ENCODE measurements at regions not wholly inside any gene's neighbourhood (a gene's known extent, or its start where the extent isn't known, plus 50 kb on each side); places are given as distances from the start of the nearest gene placed in this dataset.
A peak's percentile ranks its signal among the peaks of the same experiment; 100 is the strongest.

DNA sequence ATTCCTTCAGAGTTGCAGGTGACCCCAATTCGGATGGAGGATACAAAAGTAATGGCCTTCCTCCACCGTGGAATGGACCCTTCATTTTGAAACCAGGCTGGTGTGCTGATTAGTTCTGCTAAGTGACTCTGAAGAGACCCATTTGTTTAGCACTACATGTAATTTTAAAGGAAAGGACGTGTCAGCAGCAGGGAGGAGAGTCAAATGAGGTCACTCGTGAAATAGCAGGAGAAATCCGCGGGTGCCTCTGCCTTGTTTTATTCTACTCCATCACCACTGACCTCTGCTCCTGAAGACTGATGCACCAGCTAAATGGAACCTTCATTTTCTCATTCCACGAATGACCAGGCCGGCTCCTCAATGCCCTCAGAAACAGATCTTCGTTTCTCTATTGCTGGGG lies 589.2 kb downstream of the CDH11 start:
- no peak for DNase-seq

DNA sequence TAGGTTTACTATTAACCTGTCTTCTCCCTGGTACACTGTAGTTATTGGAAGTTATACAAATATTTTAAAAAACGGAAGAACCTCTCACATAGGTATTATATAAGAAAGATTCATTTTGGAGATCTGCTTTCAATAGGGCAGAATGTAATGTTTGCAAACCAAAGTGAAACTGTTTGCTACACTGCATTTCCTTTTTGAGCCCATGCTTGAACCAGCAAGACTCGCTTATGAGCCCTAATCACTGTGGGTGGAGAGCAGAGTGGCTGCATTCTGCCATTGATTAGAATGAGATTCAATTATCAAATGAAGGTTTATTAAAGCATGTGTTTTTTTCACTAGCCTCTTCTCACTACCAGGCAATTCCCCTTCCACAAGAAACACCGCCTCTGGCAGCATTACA lies 589.7 kb downstream of the CDH11 start:
- DNase-seq = peak; percentile 50

DNA sequence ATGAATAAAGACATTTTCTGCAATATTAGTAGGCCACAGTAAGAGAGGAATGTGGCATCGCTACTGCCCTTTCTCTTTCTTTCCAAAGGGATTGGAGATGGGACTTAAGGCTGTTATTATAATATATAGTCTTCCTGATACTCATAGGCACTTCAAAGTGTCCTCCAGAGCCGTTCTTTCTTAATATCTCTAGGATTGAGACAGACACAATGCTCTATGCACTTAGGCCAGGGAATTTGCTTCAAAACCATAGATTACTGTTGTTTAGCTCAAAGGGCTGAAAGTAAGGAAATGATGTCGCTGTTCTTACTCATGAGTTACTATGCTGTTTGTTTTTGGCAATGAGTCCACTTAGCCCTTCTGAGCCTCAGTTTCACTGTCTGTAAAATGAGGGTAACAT lies 590.5 kb downstream of the CDH11 start:
- DNase-seq = no peak

DNA sequence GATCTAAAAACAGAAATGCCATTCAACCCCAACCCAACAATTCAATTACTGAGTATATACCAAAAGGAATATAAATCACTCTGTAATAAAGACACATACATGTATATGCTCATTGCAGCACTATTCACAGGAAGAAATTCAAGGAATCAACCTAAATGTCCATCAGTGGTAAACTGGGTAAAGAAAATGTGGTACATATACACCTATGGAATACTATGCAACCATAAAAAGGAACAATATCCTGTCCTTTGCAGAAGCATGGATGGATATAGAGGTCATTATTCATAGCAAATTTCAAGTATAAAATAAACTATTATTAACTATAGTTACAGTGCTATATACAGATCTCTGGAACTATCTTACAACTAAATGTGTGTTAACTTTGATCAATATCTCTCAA lies 599.3 kb downstream of the CDH11 start:
- no peak for DNase-seq

DNA sequence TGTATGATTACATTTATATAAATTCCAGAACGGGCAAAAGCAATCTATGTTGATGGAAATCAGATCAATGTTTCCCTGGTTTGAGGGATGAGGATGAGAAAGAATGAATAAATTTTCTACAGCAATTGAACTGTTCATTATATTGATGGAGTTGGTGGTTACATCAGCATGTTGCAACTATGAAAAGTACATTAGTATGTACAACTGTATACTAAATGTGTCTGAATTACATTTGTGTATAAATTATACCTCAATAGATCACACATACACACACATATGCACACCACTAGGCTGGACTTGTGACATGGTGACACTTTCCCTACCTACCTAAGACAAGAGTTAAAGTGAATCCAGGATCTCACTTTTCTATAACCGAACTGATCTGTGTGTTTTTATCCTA lies 608.0 kb downstream of the CDH11 start:
- no peak for DNase-seq

DNA sequence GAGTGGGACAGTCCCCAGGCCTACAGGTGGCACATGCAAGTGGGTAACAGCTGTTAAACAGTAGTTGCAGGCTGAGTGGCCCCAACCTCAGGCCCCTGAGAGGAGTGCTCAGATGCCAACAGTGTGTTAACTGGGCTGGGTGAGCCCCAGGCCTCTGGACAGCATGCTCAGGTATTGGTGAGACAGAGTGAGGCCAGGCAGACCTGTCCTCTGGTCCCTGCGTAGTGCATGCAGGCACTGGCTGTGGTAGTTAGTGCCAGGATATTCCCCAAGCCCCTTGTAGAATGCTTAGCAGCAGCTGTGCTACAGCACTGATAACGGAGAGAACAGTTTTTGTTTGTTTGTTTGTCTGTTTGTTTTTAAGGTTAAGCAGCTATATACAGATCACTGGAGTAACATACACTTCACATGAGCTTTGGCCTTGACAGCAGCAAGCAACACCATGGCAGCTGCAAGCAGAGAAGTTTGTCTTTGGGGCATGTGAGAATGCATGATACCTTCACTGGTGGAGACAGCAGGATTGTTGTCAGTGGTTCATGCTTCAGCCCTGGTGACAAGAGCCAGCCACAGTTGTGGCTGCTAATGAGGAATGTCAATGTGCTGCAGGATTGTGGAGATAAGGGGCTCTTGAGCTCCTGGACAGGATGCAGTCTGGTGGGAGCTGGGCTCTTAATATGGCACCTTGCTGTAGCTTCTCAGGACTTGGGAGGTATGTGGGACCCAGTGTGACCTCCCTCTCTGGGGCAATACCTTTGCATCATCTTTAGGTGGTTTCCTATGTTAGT lies 614.4 kb downstream of the CDH11 start:
- DNase-seq = no peak

DNA sequence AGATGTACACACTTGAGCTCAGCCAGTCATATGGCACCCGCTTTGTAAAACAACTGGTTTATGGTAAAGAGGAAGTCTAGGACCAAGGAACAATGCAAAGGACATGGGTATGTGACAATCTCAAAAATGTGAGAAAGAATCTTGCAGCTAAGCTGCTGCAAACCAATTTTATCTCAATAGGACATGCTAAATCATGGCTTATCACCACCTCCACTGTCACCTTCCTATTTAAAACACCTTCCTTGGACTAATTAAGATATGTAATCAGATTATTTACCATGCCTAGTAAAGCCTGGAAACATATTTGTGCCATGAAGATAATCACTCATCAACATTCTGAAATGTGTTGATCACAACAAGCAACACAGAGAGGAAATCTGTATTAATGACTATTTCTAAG lies 622.7 kb downstream of the CDH11 start:
- no peak for DNase-seq

DNA sequence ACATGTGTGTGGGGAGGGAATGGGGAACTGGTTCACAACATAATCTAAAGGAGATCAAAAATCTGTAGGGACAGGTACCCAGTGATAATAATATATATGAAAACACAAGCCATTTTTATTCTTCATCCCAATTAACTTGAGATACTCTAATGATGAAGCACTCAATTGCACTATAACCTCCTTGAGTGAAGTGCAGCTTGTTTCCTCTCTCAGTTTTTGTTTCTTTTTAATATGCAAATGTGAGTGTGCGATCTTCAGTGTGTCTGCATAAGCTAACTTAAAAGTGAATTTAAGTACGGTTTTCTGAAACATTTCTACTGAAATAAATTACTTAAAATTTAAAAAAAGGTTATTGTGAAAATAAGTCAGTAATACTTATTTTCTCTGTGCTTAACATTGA lies 623.5 kb downstream of the CDH11 start:
- no peak for DNase-seq

DNA sequence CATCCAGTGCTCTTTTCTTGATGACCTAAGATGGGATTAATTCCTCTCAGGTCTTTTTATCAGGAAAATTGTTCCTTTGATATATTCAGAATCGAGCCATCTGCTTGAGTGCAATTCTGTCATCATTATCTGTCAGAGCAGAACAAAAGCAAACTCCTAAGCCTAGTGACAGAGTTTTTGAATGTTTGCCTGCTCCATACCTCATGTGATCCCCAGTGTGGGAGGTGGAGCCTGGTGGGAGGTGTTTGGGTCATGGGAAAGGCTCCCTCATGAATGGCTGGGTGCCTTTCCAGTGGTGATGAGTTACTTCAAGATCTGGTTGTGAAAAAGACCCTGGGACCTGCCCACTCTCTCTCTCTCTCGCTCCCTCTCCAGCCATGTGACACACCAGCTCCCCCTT lies 628.2 kb downstream of the CDH11 start:
- DNase-seq = no peak

DNA sequence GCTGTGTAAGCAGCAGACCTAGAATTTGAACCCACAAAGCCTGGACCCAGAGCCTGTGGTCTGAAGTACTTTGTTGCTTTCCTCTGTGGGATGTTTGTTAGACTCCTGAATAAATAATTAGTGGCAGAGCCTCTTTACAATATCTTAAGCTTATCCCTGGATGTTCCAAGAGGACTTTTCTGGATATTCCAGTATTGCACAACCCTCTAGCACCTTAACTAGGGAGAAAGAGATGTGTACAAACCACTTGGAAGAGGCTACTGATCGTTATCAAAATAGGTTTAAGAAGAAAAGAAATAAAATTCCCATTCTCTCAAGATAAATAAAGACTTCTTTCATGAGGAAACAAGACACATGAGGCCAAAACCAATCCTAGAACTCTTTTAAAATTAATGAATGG lies 632.4 kb downstream of the CDH11 start:
- no peak for DNase-seq

DNA sequence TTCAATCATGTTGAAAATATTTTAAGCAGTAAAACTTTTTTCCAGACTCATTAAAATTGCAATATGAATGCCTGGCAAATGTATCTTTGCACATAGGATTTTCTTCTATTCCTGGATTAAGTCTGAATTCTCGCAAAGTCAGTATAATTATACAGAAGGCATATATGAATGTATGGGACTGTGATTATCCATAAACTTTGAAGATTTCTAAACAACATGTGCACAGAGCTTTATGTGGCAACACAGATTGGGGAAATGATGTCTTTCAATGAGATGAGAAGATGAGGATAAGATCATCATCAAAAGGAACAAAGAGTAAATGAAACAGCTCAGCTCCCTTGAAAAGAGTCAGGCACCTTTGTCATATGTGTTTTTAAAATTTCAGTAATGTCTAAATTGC lies 635.3 kb downstream of the CDH11 start:
- DNase-seq = no peak

DNA sequence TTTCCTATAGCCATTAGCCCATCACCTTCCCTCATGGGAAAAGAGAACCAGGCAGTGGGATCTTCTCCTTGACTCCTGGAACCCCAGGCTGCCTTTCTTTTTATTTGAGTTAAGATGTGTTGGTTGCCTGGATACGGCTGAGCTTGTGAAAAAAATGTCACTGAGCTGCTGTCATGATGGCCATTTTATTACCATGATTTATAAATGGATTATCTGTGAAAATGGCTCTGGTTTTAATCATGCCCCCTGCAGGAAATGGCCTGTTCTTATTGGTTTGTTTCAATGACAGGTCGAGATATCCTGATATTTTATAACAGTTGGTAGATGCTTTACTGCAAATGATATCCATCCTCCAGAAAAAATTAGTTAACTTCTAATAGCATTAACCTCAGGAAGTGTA lies 640.4 kb downstream of the CDH11 start:
- DNase-seq = no peak

DNA sequence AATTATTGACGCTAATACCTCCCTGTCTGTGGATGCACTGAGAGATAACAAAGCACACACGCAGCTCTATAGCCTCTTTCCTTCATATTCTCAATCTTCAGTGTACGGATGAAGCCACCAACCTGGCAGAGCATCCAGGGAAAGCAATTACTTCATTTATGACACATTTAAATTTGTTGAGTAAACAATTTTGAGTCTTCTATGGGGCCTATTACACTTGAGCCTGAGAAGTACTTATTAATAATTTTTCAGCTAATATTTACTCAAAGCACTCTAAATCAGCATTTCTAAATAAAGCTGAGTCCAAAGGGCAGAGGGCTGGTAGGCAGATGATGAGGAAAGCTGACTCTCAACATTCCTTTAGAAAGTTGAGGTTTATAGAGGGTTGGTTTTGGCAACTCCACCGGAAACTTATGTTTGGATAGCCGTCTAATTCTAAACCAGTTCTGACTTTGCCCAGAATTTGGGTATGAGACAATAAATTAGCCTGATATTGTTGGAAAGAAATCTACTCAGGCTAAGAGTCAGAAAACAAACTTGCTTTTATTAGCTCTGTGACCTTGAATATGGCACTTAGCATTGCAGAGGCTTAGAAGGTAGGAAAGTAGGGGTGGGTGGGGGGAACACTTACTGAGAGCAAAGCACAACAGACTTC lies 643.5 kb downstream of the CDH11 start:
- peak; percentile 75 for DNase-seq

DNA sequence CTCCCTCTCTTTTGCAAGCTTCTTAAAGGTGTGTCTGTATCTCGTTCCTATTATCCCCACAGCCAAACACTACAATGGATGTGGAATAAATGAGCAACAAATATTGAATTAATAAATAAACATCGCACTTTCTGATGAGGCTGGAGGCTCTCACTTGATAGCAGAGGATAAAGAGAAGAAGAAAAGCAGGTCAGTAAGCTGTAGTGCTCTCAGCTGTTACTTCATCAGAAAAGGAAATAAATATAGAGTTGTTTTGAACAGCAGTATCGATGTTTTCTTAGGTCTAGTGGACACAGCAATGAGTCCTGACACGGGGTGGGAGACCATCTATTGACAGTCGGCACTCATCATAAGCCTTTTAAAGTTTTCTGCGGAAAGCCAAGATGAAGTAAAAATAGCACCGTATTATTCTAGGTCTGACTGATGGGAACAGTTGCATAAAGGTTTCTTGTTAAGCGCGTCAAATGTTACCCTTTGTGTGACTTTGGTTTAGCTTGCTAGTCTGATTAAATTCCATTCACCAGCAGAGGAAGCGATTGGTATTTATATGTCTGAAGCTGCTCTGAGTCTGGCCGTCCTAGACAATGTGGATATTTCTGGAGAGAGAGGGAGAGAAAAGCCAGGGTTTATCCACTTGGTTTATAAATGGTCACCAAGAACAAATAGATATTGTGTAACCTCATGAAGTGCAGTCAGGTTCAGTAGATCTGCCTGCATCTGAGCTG lies 646.1 kb downstream of the CDH11 start:
- DNase-seq = no peak

DNA sequence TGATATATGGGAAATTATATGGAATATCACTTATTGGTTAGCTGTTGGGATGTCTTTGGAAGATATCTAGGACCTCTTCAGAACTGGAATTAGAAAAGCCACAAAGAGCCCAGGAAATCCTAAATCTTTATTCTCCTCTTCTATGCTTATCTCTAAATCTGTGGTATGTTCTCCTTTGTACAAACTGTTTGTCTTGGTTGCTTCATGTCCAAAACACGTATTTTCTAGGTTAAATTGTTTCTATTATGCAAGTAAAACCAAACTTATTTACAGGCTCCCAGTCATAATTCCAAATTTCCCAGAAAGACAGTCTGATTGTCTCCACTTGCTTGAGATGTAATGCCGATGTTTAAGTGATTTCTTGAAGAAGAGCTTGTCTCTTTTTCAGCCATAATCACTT lies 650.9 kb downstream of the CDH11 start:
- no peak for DNase-seq

DNA sequence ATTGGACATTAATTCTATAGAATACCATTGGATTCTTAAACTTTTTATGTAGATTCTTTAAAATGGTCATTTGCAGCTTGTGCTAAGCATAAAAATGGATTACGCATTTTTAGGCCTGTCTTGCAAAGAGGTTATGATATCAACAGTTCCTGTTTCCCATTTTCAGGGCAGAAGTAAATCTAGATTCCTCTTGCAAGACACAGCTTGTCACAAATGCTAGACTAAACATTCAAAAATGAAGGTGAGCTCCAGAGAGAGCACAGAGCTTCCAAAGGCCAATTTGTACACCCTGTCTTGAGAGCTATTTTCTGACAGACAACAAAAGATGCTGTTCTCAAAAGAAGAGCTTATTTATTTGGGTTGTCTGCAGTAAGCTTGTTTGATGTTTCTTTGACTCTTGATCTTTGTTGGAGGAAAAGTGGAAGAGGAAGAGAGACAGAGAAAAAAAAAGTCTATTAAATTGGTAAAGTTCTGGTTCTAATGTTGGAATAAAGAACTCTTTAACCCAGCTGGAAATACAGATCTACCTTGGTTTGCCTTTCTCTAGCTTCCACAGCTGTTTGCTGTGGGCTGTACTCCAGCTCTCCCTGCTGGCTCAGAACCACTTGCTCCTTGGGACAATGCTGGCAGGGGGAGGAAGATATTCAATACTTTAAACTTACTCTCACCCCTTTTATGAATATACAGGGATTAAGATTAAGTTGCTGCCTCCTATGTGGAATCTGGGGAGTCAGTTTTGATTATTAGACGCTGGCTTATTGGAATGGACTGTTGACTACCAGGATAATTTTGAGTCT lies 651.8 kb downstream of the CDH11 start:
- DNase-seq = no peak

DNA sequence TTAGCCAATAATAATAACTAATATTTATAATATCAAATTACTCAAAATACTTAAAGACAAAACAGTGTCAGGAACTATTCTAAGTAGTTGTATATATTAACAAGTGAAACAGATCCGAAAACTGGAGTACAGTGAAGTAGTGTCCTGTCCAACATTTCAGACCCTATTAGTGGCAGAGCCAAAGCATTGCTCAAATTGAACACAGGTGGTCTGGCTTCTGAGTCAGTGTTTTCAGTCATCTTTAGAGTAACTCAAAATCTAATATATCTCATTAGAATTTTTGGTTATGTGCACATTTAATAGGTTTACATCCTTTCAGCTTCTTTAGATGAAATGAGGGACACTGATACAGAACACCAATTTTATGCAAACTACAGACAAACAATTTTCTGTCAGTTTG lies 652.5 kb downstream of the CDH11 start:
- DNase-seq = no peak

DNA sequence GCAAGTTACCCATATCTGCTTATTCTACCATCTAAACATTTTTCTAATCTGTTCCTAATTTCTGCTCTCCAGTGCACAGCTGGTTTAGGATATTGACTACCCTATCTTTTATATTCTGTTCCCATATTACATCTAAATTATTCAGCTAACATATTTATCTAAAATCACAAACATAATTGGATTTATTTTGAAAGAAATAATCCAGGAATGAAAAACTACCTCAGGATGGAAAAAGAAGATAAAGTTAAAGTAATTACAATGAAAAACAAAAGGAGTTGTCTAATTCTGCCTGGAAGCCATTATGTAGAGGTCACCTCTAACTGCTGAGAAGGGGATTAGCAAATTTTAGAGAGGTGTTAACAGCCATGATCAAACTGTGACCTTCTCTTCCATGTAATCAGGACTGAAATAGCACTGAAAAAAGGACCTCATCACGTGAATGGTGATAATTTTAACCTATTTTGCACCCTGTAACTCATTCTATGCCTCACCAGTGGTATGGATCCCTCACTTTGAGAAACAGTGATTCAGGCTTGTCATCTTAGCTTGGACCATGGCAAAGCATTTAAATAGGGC lies 653.3 kb downstream of the CDH11 start:
- DNase-seq = no peak

DNA sequence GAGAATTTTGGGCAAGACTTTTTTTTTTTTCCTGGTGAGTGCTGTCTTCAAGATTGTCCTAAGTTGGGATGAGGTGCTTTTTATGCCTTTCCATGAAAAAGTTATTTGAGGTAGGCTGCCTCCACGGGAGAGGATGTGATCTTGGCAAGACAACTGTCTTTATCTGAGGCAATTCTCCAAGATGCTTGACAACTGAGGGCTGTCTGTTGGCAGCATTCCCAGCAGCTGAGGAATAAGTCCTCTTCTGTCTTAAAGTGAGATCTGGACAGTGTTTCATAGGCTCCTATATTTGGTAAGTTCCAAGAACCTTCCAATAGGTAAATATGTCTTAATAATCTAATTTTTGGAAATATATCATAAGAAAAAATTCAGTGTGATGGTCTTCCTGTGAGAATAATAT lies 662.0 kb downstream of the CDH11 start:
- peak; percentile 50 for DNase-seq

DNA sequence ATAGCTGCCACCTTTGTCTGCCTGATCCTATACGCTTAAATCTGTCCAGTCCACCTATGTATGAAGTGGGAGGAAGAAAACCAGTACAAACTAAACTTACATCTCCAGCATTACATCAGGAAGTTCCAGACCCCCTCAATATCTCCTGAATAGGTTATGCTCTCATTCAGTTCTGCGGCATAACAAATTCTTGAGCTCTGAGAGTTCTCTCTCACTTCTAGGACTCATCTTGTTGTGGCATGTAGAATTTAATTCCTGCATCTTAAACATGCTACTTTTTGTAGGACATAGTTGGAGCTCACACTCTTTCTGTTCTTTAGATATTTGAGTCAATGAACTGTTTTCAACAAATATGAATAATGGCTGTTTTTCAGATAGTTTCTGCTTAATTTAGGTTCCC lies 662.5 kb downstream of the CDH11 start:
- no peak for DNase-seq

DNA sequence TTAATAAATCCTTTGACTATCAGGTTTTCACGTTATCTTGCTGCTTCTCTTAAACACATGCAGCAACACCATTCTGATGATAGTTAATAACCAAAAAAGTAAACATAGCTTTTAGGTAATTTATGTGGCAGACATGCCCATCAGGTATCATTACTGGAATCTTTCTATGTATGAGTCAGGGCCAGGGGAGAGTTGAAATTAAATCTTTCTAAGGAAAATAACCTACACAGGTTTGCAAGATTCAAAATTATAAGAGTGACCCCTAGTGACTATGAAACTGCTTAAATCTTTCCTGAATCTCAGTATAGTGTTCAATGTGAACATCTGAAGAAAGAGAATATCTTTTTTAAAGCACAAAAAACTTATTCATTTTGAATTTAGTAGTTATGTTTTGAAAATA lies 666.6 kb downstream of the CDH11 start:
- DNase-seq = no peak

DNA sequence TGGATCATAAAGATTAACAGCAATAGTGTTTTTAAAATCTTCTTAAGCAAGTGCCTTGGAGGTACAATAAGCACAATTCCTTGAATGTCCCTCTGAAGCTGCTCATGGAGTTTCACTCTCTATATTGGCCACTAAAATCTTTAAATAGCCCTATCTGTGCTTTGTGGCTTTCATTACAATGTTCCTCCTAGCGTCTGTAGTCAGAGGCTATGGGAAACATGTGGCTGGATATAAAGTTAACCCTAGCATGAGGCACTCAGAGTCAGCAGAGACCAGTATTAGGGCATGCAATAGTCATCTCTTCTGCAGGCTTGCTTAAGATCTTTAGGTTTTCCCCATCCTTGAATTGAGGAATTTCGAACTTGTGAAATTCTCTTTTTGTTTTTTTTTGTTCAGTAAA lies 668.2 kb downstream of the CDH11 start:
- peak; percentile 62 for DNase-seq

DNA sequence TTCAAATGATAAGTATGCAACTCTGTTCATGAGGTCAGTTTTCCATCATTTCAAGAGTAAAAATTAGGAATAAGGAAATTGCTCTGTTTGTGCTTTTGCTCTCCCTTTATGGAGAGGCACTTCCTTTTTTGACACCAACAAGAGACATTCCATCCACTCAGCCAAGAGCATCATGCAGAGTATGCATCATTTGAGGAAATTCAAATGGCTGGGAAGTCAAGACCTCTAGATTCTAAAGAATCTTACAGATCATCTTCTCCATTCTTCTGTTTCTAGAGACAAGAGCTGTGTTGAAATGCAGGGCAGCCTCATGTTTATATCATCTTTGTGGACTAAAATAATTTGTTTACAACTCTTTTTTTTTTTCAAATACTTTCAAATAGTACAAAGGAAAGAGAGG lies 669.4 kb downstream of the CDH11 start:
- no peak for DNase-seq

Measured in RPMI8226 (cell line).